HEK293T (cell line): ENCODE measurements at regions not wholly inside any gene's neighbourhood (a gene's known extent, or its start where the extent isn't known, plus 50 kb on each side); places are given as distances from the start of the nearest gene placed in this dataset.

Experiments used
- ARNT ChIP-seq: fragments of 450-650 bp; IDR thresholded peaks from 2 replicates; pipeline ENCODE4 v1.6.1; 2017; ENCODE audit warnings: mild to moderate bottlenecking
- BHLHE40 ChIP-seq: fragments of 450-650 bp; IDR thresholded peaks from 2 replicates; pipeline ENCODE4 v1.6.1; 2016; ENCODE audit warnings: mild to moderate bottlenecking, moderate library complexity, borderline replicate concordance
- ELF4 ChIP-seq: fragments of 450-650 bp; IDR thresholded peaks from 2 replicates; pipeline ENCODE4 v1.6.1; 2017; ENCODE audit warnings: antibody characterized with exemption
- FOXK2 ChIP-seq: fragments of 450-650 bp; IDR thresholded peaks from 2 replicates; pipeline ENCODE4 v1.6.1; 2016; ENCODE audit warnings: mild to moderate bottlenecking
- HDGF ChIP-seq: fragments of 450-650 bp; IDR thresholded peaks from 2 replicates; pipeline ENCODE4 v1.6.1; 2017; ENCODE audit warnings: antibody characterized with exemption, borderline replicate concordance
- LEF1 ChIP-seq: fragments of 450-650 bp; IDR thresholded peaks from 2 replicates; pipeline ENCODE4 v1.6.1; 2017; ENCODE audit warnings: mild to moderate bottlenecking, borderline replicate concordance
- SP1 ChIP-seq: fragments of 450-650 bp; IDR thresholded peaks from 2 replicates; pipeline ENCODE4 v1.6.1; 2017
- SUZ12 ChIP-seq: fragments of 450-650 bp; IDR thresholded peaks from 2 replicates; pipeline ENCODE4 v1.6.1; 2016; ENCODE audit warnings: mild to moderate bottlenecking
- TARDBP ChIP-seq: fragments of 450-650 bp; IDR thresholded peaks from 2 replicates; pipeline ENCODE4 v1.6.1; 2016
- ZNF384 ChIP-seq: fragments of 450-650 bp; IDR thresholded peaks from 2 replicates; pipeline ENCODE4 v1.6.1; 2016
- TF ChIP-seq, protein P1 (sequence below): fragments of 450-650 bp; IDR thresholded peaks from 2 replicates; pipeline ENCODE4 v1.6.1; 2016

DNA sequence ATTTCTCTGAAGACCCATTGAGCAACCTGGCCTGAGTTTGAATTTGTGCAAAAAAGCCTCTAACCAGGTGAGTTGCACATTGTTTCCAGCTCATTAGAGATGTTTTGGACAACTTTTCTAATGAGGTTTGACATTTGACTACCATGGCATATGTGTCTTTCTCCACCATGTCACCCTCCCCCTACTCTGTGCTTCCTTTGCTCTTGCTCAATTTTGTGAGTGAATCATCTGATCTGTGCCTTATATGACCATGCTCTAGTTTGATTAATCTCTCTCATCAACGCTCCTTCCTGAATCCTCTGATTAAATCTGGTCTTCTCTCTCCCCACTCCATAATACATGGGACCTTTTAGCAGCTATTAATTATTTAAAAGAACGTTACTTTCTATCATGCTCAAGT, 144.8 kb upstream of the SAMSN1 start:
- TF ChIP-seq SUZ12: no peak
- no peak for TF ChIP-seq FOXK2
- no peak for TF ChIP-seq ARNT
- TF ChIP-seq TARDBP: no peak
- TF ChIP-seq ELF4: no peak
- TF ChIP-seq BHLHE40: no peak
- TF ChIP-seq ZNF384: no peak
- TF ChIP-seq, protein P1, sequence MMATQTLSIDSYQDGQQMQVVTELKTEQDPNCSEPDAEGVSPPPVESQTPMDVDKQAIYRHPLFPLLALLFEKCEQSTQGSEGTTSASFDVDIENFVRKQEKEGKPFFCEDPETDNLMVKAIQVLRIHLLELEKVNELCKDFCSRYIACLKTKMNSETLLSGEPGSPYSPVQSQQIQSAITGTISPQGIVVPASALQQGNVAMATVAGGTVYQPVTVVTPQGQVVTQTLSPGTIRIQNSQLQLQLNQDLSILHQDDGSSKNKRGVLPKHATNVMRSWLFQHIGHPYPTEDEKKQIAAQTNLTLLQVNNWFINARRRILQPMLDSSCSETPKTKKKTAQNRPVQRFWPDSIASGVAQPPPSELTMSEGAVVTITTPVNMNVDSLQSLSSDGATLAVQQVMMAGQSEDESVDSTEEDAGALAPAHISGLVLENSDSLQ: no peak
- TF ChIP-seq HDGF: no peak
- no peak for TF ChIP-seq LEF1
- TF ChIP-seq SP1: no peak
